ENCODE measurements at regions not wholly inside any gene's neighbourhood (a gene's known extent, or its start where the extent isn't known, plus 50 kb on each side); places are given as distances from the start of the nearest gene placed in this dataset.

- no peak overlapping the region for H3K9ac ChIP-seq
- H3K27ac ChIP-seq: no peak overlapping the region
- peaks cover 0 to 5% (median 0%) of the 10 kb centered on the region in 10 experiments; a peak in 4 of 20 replicates for H3K4me1 ChIP-seq
- no peak overlapping the region for H3K4me3 ChIP-seq
- H4K20me1 ChIP-seq: no peaks in the 10 kb centered on the region
- TF ChIP-seq Cebpa-rat (IDR thresholded peaks at IDR 0.05): no peak
- H3K9me3 ChIP-seq (replicated peaks in 1 of 11): 0 out of 22 replicates have a peak, but pooled peaks cover 0 to 6% (median 0%) of the 10 kb centered on the region in 11 experiments
- H3K4me2 ChIP-seq: no peak overlapping the region
- no peaks in the 10 kb centered on the region for H3K36me3 ChIP-seq
- H3K27me3 ChIP-seq: no peaks in the 10 kb centered on the region
Measured at GRCh38 chr14:36245223-36245622, 68.7 kb upstream of the PTCSC3 start.

- H3K4me2 ChIP-seq: no peak overlapping the region
- TF ChIP-seq Cebpa-rat (IDR thresholded peaks at IDR 0.05): no peak
Measured at GRCh38 chr14:36243183-36243582, 66.7 kb upstream of the PTCSC3 start.

DNA sequence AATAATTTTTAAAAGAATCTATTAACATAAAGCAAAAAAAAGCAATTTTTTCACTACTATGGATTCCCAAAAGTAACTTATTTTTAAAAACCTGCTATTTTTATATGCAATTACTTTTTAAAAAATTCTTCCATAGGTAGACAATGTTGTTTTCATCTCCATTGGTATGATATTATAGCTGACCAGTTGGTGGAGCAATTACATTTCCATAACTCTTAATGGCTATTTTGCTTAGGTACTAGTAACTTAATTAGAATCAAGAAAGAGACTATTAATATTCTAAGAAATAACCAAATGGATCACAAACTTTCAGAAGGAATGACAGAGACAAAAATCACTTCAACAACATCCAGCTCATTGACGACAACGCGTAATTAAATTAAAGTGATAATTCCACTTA lies 64.7 kb upstream of the PTCSC3 start:
- Histone ChIP-seq H4K20me1 (no peaks in the 10 kb centered on the region), H3K9me3 (replicated peaks in 1 of 11) (no peaks in the 10 kb centered on the region), H3K4me1 (peaks cover 0 to 28% (median 0%) of the 10 kb centered on the region in 10 experiments; a peak in 6 of 20 replicates), H3K27ac (no peak overlapping the region), H3K4me2 (no peak overlapping the region), H3K4me3 (no peak overlapping the region), H3K9ac (no peak overlapping the region), H3K27me3 (no peaks in the 10 kb centered on the region), H3K36me3 (no peaks in the 10 kb centered on the region)
- no peak for TF ChIP-seq Cebpa-rat (IDR thresholded peaks at IDR 0.05)

More at GRCh38 chr14:36243183-36243582, 66.7 kb upstream of the PTCSC3 start:
- no peaks in the 10 kb centered on the region for H3K27me3 ChIP-seq
- no peak overlapping the region for H3K4me3 ChIP-seq
- H3K9ac ChIP-seq: no peak overlapping the region
- no peaks in the 10 kb centered on the region for H3K36me3 ChIP-seq
- no peaks in the 10 kb centered on the region for H3K9me3 ChIP-seq (replicated peaks in 1 of 11)
- H3K27ac ChIP-seq: no peak overlapping the region
- H3K4me1 ChIP-seq: peaks cover 0 to 24% (median 0%) of the 10 kb centered on the region in 10 experiments; a peak in 6 of 20 replicates
- H4K20me1 ChIP-seq: no peaks in the 10 kb centered on the region

GRCh38 chr14:36238666-36239363 lies 62.3 kb upstream of the PTCSC3 start:
- no peak overlapping the region for H3K4me3 ChIP-seq
- no peaks in the 10 kb centered on the region for H3K36me3 ChIP-seq
- TF ChIP-seq Cebpa-rat (IDR thresholded peaks at IDR 0.05): no peak
- peaks cover 0 to 37% (median 0%) of the 10 kb centered on the region in 10 experiments; a peak in 6 of 20 replicates for H3K4me1 ChIP-seq
- no peak overlapping the region for H3K9ac ChIP-seq
- peak overlapping the region in 3 of 11 experiments; percentile 1 to 62 (median 53); a peak in 4 of 22 replicates for H3K4me2 ChIP-seq
- peak overlapping the region in 3 of 11 experiments; percentile 43 to 72 (median 45); a peak in 5 of 22 replicates for H3K27ac ChIP-seq
- H3K9me3 ChIP-seq (replicated peaks in 1 of 11): no peaks in the 10 kb centered on the region
- H3K27me3 ChIP-seq: no peaks in the 10 kb centered on the region
- no peaks in the 10 kb centered on the region for H4K20me1 ChIP-seq

GRCh38 chr14:36233217-36233616 lies 56.7 kb upstream of the PTCSC3 start:
- Histone ChIP-seq H3K9ac (no peak overlapping the region), H3K27me3 (no peaks in the 10 kb centered on the region), H3K27ac (no peak overlapping the region), H4K20me1 (no peaks in the 10 kb centered on the region), H3K4me3 (no peak overlapping the region), H3K4me1 (peaks cover 0 to 14% (median 0%) of the 10 kb centered on the region in 10 experiments; a peak in 5 of 20 replicates), H3K36me3 (no peaks in the 10 kb centered on the region), H3K4me2 (no peak overlapping the region), H3K9me3 (replicated peaks in 1 of 11) (no peaks in the 10 kb centered on the region)
- TF ChIP-seq Cebpa-rat (IDR thresholded peaks at IDR 0.05): no peak

DNA sequence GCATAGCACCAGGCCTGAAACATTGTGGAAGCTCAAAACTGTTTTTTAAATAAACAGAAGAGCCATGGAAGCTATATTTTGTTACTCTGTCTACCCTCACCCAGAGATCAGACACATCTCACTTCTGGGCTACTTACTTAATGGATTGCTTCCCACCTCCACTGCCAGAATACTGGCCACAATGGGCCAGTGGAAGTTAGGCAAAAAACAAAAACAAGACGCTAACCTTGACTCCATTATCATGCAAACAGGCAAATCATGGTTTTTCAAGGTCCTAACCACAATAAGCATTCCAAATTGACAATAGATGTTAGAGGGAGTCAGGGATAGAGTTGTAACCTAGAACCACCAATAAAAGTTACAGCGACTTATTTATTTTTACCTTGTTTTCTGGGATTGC lies 52.7 kb upstream of the PTCSC3 start:
- H3K36me3 ChIP-seq: no peaks in the 10 kb centered on the region
- no peak for TF ChIP-seq Cebpa-rat (IDR thresholded peaks at IDR 0.05)
- no peak overlapping the region for H3K4me3 ChIP-seq
- H3K4me2 ChIP-seq: no peak overlapping the region
- H3K27me3 ChIP-seq: no peaks in the 10 kb centered on the region
- no peak overlapping the region for H3K27ac ChIP-seq
- no peaks in the 10 kb centered on the region for H4K20me1 ChIP-seq
- no peaks in the 10 kb centered on the region for H3K9me3 ChIP-seq (replicated peaks in 1 of 11)
- no peak overlapping the region for H3K9ac ChIP-seq
- peaks cover 0 to 3% (median 0%) of the 10 kb centered on the region in 10 experiments; a peak in 2 of 20 replicates for H3K4me1 ChIP-seq

DNA sequence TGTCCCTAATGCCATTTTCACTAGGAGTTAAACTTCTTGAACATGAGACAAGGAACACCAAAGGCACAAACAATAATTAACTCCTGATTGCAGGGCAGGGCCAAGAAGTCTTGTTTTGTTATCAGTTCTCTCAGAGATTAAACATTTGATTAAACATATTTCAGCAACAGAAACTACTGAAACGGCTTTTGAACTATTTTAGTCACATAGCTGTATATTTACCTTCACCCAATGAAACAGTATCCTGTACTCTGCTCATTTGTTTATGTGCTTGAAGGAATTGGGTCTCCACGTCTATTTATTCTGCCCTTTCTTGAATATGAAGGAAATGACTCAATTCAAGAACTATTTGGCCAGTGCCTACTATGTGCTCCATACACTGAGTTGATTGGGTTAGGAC lies 51.3 kb upstream of the PTCSC3 start:
- Histone ChIP-seq H3K27me3 (no peaks in the 10 kb centered on the region), H3K4me1 (no peaks in the 10 kb centered on the region), H3K9ac (no peak overlapping the region), H3K36me3 (no peaks in the 10 kb centered on the region), H4K20me1 (no peaks in the 10 kb centered on the region), H3K4me2 (no peak overlapping the region), H3K4me3 (no peak overlapping the region), H3K27ac (no peak overlapping the region), H3K9me3 (replicated peaks in 1 of 11) (no peaks in the 10 kb centered on the region)
- no peak for TF ChIP-seq Cebpa-rat (IDR thresholded peaks at IDR 0.05)

DNA sequence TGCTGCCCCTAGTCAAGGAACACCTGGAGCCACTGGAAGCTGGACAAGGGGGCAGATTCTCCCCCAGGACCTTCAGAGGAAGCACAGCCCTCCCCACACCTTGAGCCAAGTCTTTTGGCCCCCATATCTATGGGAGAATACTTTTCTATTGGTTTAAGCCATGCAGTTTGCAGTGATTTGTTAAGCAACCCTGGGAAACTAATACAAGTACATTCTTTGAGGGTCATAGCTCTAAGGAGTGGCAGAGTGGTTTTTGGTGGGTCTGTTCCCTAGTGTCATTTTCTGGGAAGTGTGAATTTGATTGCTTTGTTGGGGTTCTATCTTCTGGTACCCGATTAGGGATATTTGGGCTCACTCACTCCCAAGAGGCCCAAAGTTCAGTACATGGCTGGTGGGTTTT lies 50.8 kb upstream of the PTCSC3 start:
- Histone ChIP-seq H3K4me2 (no peak overlapping the region), H3K4me1 (no peaks in the 10 kb centered on the region), H3K9me3 (replicated peaks in 1 of 11) (no peaks in the 10 kb centered on the region), H3K4me3 (no peak overlapping the region), H4K20me1 (no peaks in the 10 kb centered on the region), H3K9ac (no peak overlapping the region), H3K27me3 (no peaks in the 10 kb centered on the region), H3K36me3 (no peaks in the 10 kb centered on the region), H3K27ac (no peak overlapping the region)
- no peak for TF ChIP-seq Cebpa-rat (IDR thresholded peaks at IDR 0.05)
